ENCODE measurements at regions not wholly inside any gene's neighbourhood (a gene's known extent, or its start where the extent isn't known, plus 50 kb on each side); places are given as distances from the start of the nearest gene placed in this dataset.

GRCh38 chr6:96450770-96451130 lies 70.9 kb upstream of the UFL1 start:
- no peaks in the 10 kb centered on the region for H3K27me3 ChIP-seq
- peak; percentile 54 for ATAC-seq
- TF ChIP-seq, protein P1, sequence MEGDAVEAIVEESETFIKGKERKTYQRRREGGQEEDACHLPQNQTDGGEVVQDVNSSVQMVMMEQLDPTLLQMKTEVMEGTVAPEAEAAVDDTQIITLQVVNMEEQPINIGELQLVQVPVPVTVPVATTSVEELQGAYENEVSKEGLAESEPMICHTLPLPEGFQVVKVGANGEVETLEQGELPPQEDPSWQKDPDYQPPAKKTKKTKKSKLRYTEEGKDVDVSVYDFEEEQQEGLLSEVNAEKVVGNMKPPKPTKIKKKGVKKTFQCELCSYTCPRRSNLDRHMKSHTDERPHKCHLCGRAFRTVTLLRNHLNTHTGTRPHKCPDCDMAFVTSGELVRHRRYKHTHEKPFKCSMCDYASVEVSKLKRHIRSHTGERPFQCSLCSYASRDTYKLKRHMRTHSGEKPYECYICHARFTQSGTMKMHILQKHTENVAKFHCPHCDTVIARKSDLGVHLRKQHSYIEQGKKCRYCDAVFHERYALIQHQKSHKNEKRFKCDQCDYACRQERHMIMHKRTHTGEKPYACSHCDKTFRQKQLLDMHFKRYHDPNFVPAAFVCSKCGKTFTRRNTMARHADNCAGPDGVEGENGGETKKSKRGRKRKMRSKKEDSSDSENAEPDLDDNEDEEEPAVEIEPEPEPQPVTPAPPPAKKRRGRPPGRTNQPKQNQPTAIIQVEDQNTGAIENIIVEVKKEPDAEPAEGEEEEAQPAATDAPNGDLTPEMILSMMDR (IDR thresholded peaks at IDR 0.05), result no peak
- no peak overlapping the region for H3K27ac ChIP-seq
- no peaks in the 10 kb centered on the region for H3K36me3 ChIP-seq
- no peak overlapping the region for H3K4me3 ChIP-seq
- intact Hi-C loops (cut with DNase I), result no loop called here
- H3K4me1 ChIP-seq, result no peaks in the 10 kb centered on the region
- peaks cover 0 to 6% of the 10 kb centered on the region in 2 donors for H3K9me3 ChIP-seq
- DNase-seq, result no peak

DNA sequence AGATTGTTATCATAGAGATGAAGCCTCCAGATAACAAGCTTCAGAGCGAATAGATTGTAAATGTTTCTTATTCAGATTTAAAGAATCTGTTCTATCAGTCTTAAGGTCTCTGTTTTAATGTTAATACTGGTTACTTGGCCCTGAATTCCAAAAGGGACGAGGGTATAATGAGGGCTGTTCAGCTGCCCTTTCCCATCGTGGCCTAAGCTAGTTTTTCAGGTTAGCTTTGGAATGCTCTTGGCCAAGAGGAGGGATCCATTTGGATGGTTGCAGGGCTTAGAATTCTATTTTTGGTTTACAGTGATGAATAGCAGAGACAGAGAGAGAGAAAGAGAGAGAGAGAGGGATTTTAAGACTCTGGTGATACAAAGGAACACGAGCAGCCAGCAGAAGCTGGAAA lies 62.8 kb upstream of the UFL1 start:
- intact Hi-C loops (cut with DNase I), result no loop called here
- no peak for ATAC-seq

DNA sequence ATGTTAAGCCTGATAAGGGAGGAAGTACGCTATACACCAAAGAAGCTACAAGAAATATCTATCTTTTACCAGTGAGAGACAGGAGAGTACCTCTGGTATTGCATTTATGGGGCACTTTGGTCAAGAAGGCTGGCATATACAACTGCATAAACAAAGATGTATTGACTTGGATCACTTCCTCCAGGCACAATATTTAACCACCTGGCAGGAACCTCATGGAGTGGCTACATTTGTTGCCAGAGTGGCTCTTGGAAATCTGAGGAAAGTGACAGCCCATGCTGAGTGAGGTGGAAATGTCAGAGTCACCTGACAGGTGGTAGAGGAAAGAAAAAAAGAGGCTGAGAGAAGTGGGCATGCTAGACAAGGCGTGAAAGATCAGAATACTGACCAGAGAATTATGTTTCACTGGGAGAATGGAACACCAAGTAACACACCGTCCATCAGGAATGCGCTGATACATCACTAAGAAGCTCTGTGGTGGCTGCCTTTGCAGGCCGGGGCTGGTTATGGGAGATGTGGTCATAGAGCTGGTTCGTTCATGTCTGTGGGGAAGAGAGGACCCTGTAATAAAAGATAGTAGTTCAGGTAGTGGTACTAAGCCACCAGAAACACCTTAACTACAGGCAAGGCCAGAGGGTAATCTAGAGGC lies 61.4 kb upstream of the UFL1 start:
- no peaks in the 10 kb centered on the region for H3K4me1 ChIP-seq
- H3K9me3 ChIP-seq, result no peaks in the 10 kb centered on the region
- H3K36me3 ChIP-seq, result no peaks in the 10 kb centered on the region
- H3K27me3 ChIP-seq, result no peaks in the 10 kb centered on the region
- no peak overlapping the region for H3K27ac ChIP-seq
- no peak for ATAC-seq
- intact Hi-C loops (cut with DNase I), result no loop called here
- TF ChIP-seq, protein P1 (IDR thresholded peaks at IDR 0.05), result no peak
- no peak overlapping the region for H3K4me3 ChIP-seq
- no peak for DNase-seq

More for the DNA sequence above, 62.8 kb upstream of the UFL1 start:
- no peaks in the 10 kb centered on the region for H3K9me3 ChIP-seq
- TF ChIP-seq, protein P1 (IDR thresholded peaks at IDR 0.05), result no peak
- no peaks in the 10 kb centered on the region for H3K4me1 ChIP-seq
- DNase-seq, result no peak
- no peak overlapping the region for H3K4me3 ChIP-seq
- no peaks in the 10 kb centered on the region for H3K27me3 ChIP-seq
- no peak overlapping the region for H3K27ac ChIP-seq
- H3K36me3 ChIP-seq, result no peaks in the 10 kb centered on the region

DNA sequence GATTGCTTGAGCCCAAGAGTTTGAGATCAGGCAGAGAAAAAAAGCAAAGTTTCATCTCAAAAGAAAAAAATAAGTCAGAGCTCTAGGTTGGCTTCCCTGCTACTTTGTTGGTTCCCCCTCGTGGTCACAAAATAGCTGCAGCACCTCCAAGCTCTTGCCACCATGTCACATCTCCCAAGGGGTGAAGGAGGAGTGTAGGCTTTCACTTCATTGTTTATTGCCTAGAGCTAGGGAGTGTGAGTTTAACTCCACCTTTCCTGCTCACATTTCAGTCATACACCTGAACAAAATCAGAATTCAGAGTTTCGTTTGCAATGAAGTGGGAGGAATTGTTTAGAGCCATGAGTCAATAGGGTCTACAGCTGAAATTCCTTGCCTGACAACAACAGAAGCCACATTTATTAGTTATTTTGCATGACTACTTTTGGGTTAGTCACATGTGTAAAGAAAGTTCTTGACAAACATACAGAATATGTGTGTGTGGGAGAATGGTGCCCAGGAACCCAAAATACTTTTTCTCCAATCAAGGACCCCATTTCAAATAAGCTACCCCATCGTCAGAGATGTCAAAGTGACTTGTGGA lies 56.2 kb upstream of the UFL1 start:
- Histone ChIP-seq H3K4me1 (no peaks in the 10 kb centered on the region), H3K4me3 (no peak overlapping the region), H3K27ac (no peak overlapping the region), H3K27me3 (no peaks in the 10 kb centered on the region), H3K9me3 (no peaks in the 10 kb centered on the region), H3K36me3 (no peaks in the 10 kb centered on the region)
- TF ChIP-seq, protein P1 (IDR thresholded peaks at IDR 0.05), result no peak
- intact Hi-C loops (cut with DNase I), result no loop called here
- ATAC-seq (no peak), DNase-seq (no peak)

GRCh38 chr6:96466147-96466863 lies 55.3 kb upstream of the UFL1 start:
- Histone ChIP-seq H3K4me1 (no peaks in the 10 kb centered on the region), H3K4me3 (no peak overlapping the region), H3K36me3 (no peaks in the 10 kb centered on the region), H3K27me3 (no peaks in the 10 kb centered on the region), H3K27ac (no peak overlapping the region), H3K9me3 (no peaks in the 10 kb centered on the region)
- no peak for ATAC-seq
- intact Hi-C loops (cut with DNase I), result no loop called here
- TF ChIP-seq, protein P1 (IDR thresholded peaks at IDR 0.05), result no peak
- no peak for DNase-seq
